Caki2 (cell line): ENCODE measurements at regions not wholly inside any gene's neighbourhood (a gene's known extent, or its start where the extent isn't known, plus 50 kb on each side); places are given as distances from the start of the nearest gene placed in this dataset.
"Not testable (repeated sequence)": the region's sequence is repeated elsewhere in the genome, so short reads cannot be mapped to it uniquely, and the experiment has no call there.

Experiments
- DNase-seq: peaks from one replicate; pipeline ENCODE4 v3.0.0-alpha.2; 2015; ENCODE audit warnings: low read depth
- in situ Hi-C: cut with HindIII; loops from 2 replicates; pipeline ENCODE4 v1.10.0; 2016; ENCODE audit warnings: low sequenced_read_pairs, low pct_unique_long_range_greater_than_20kb, mixed read lengths

DNA sequence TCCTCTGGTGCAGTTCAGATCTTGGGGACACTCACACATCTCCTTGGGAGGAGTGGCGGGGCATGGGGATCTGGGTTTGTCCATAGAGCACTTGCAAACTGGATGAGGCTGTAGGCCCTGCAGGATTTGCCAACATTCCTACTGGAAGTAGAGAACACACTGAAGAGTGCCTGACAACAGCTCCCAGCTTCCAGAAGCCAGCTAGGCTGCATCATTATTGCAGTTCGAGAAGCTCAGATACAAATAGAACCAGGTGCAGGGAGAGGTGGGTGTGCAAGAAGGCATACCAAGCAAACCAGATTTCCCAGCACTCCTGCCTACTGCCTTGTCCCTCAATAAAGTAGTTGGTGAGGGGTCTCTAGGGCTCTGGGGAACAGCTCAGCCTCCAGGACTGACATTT, 52.5 kb downstream of the RHOB start:
- no peak for DNase-seq
- in situ Hi-C loops: no loop called here

DNA sequence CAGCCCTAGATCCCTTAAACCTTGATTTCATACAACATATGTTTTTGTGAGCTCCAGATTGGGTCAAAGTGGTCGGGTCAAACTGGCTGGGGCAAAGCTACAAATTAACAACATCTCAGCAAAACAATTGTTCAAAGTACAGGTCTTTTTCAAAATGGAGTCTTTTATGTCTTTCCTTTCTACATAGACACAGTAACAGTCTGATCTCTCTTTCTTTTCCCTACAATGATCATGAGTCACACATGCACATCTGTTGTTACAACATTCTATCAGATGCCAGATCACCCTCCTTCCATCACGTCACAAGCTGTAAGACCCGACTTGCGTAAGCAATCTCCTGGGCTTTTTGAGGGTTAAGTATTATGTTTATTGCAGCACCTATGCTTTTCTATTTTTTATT, 55.1 kb downstream of the RHOB start:
- DNase-seq: peak; percentile 36
- in situ Hi-C loops: no loop called here

DNA sequence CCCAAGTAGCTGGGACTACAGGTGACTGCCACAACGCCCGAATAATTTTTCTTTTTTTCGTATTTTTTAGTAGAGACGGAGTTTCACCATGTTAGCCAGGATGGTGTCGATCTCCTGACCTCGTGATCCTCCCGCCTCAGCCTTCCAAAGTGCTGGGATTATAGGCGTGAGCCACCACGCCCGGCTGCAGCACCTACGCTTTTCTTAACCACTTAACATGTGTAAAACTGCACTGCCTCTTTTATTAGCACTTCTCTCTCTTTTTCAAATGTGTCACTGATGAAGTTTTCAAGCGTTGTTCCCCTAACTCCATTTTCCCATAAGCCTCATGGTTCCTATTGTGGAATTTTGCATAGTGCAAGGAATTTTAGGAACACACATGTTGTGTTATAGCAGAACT, 55.6 kb downstream of the RHOB start:
- in situ Hi-C loops, DNase-seq: not testable (repeated sequence)

DNA sequence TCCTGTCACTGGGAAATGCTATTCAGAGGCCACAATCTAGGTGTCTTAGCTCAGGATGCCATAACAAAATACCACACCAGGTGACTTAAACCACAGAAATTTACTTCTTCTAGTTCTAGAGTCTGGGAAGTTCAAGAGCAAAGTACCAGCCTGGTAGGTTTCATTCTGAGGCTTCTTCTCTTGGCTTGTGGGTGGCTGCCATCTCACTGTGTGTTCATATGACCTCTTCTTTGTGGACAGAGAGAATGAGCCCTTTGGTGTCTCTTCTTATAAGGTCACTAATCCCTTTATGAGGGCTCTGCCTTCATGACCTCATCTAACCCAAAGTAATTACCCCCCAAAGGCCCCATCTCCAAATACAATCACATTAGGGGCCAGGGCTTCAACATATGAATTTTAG, 57.3 kb downstream of the RHOB start:
- in situ Hi-C loops: no loop called here
- no peak for DNase-seq

DNA sequence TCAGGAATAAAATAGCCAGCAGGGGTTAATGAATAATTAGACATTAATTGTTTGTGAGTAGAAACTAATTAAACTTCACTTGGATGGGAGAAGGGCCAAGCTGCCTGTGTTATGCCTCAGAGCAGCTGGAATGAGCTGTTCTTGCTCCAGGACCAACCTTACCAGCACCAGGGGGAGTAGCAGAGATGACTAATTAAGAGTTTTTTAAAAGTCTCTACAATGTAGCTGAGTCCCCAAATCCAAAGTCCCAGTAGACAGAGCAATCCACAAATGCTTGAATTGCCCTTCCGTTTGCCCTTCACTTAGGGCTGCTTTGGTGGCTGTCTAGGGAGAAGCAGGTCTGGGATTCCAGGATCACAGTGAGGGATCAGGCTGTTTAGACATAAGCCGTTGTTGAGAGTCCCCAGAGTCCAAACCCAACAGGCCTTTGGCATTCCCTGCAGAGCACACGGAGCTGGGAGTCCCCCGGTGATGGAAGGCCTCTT, 59.4 kb downstream of the RHOB start:
- DNase-seq: peak; percentile 39
- in situ Hi-C loops: no loop called here

DNA sequence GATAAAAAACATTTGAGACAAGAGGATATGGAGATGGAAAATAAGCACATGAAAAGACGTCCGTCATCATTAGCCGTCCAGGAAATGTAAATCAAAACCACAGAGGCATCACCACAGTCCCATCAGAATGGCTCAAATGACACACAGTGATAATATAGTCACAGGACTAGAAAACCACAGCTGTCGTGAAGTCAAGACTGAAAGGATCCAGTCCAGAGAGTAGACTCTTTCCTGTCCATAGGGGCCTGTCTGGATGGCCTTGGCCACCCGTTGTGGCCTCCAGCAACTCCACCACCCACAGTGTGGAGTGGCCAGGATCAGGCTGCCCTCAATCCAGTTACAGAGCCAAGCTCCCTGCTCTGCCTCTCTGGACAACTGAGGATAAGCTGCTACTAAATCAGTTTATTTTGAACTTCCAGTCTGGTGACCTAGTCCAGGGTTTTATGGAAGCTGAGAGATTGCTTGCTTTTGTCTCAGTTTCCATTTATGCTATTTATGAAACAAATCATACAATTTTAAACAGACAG, 60.4 kb downstream of the RHOB start:
- in situ Hi-C loops: no loop called here
- peak; percentile 78 for DNase-seq

DNA sequence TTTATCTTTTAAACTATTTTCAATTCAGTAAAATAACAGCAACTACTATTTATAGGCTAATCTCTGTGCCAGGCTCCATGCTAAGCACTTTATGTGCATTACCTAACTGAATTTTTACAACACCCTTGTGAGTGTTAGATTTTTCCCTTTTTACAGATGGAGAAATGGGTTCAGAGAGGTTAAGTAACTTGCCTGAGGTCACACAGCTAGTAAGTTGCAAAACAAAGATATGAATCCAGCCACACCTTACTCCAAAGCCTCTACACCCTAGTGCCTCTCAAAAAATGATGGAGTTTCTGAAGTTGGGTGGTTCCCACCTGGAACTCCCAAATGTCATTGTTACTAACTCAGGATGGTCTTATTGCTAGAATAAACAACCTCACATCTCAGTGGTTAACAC, 60.8 kb downstream of the RHOB start:
- DNase-seq: no peak
- in situ Hi-C loops: no loop called here

DNA sequence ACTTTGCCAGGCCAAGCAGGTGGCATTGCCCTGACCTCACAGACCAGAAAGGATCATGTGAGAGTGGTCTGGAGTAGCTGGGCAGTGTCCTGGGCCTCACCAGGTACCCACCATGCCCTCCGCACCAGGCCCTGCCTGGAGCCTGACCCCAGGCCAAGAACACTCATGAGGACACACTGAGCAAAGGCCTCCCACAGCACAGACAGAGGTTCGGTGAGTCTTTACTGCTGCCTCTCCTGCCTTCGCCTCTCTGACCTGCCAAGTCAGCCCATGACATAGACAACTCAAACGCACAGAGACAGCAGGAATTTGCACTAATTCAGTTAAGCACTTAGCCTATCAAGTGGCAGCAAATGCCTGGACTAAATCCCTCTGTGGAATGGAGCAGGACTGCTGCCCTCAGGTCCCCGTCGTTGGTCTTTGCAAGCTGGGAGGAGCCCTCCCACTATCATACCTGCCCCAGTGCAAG, 62.5 kb downstream of the RHOB start:
- in situ Hi-C loops: no loop called here
- no peak for DNase-seq

DNA sequence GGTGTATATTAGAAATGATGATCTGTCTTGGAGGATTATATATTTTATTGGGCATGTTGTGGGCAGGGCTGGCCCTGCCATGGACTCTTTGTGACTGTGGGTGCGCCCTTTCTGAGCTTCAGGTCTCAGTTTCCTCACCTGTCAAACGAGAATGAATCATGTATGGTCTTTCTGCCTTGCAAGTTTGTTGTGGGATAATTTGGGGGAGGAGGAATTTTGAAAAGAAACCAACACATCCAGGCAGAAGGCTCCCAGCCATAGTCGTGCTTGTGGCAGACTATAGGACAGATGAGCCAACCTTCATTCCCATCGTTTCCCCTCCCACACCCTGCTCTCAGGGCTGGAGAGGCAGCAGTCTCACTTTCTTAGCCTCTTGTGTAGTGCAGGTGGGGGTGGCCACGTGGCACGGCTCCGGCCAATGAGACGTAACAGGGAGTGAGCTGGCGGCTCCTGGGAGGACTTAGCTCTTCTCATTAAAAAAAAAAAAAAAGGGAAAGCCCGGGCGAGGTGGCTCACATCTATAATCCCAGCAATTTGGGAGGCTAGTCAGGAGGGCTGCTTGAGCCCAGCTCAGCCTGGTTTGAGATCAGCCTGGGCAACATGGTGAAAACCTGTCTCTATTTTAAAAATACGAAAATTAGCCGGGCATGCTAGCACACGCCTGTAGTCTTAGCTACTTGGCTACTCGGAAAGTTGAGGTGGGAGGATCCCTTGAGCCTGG, 63.1 kb downstream of the RHOB start:
- DNase-seq: peak; percentile 92
- in situ Hi-C loops: no loop called here

DNA sequence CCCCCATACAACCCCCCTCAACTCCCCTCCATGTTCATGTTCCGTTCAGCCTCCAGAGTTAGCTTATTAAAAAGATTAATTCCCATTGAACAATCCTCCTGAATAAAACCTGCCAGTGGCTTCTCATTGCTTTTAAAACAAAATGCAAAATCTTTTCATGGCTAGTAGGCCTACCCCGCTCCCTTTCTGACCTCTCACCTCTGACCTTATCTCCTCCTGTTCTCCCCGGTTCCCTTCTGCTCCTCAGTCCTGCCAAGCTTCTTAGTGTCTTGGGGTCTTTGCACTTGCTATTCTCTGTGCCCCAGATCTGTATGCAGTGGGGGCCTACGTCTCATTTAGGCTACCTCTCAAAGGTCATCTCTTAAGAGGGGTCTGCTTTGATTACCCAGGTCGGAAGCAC, 64.3 kb downstream of the RHOB start:
- DNase-seq: no peak
- in situ Hi-C loops: no loop called here

DNA sequence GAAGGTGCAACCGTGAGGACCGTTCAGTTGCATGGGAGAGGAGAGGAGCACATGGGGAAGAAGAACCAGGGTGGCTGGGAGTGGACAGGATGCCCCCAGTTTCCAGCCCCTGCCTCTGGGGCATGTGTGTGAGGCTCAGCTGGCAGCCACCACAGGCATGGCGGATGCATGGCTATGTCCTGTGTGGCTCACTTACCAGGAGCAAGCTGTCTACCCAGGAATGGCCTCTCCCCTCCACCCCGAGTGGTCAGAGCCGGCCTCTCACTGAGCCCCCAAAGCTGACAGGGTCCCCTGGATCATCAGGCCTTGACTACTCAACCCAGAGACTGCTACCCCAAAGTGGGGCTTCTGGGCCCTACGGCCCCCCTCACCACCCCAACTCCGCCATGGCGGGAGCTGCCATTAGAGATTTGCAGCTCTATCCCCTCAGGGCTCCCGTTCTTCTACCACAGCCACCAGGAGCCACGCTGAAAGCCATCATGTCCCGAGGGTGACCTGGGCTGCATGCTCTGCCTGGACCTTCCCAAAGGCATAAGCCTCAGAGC, 65.3 kb downstream of the RHOB start:
- DNase-seq: no peak
- in situ Hi-C loops: no loop called here

DNA sequence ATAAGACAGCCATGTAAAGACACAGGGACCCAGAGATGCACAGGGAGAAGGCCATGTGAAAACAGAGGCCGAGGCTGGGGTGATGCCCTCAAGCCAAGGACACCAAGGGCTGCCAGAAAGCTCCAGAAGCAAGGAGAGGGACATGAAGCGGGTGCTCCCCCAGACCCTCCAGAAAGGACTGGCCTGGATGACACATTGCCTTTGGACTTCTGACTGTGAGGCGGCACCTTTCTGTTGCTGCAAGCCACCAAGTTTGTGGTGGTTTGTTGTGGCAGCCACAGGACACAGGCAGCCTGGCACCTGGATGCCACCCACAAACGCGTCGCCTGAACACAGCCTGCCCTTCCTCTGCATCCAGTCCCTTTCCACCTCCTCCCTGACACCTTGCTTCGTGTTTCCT, 67.1 kb downstream of the RHOB start:
- in situ Hi-C loops: no loop called here
- DNase-seq: no peak

DNA sequence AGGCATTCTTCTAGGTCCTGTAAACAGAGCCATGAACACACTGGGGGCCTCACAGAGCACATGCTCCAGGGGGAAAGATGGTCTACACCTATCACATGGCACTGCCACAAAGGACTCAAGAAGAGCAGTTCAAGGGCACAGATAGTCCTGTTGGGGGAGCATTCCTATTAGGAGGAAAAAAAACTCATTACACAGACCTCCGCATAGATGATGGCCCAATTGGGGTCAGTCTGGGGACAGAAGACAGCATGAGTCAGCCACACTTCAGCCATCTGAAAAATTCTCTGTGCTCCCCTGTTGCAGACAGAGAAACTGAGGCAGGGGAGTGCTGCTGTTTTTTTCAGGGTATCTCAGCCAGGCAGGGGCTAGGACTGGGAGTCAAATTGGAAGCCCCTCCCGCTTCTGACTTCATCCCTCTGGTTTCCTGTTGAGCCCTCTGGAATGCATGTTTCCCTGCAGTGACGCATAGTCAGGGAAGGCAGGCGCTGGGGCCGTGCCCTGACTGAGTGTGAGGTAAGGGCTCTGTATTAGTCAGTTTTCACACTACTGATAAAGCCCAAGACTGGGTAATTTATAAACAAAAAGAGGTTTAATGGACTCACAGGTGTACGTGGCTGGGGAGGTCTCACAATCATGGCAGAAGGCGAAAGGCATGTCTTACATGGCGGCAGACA, 67.9 kb downstream of the RHOB start:
- peak; percentile 74 for DNase-seq

DNA sequence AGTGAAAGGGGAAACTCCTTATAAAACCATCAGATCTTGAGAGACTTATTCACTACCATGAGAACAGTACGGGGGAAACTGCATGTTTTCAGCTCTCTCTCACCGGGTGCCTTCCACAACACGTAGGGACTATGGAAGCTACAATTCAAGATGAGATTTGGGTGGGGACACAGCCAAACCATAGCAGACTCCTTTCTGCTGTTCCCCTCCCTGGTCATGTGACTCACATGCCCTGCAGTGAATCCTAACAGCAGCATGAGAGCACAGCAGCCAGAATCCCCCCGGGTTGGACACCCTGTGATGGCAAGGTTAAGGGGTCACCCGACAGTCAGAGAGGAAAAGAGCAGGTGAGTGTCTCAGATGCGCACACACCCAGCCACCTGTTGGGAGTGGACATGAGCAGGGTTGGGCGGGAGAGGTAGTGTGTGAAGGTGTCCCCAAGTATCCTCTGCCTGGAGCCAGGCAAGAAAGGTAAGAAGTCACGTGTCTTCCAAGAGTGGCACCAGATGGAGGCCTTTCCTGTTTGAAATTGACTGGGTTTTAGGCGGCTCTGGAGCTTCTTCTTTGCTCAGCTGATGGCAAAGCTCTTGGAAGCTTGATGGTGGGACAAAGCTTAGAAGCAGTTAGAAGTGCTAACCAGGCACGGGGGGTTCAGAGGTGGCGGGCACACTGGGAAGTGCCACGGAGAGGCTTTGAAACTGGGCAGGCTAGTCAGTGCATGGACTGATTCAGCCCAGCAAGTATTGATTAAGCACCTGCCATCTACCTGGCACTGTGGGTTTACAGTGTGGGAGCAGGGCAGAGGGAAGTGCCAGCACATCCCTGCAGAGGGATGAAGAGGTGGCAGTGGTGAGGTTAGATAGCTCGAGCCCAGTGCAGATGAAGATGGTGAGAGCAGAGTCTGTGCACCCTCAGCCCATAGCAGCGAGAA, 68.7 kb downstream of the RHOB start:
- no peak for DNase-seq
- in situ Hi-C loops: no loop called here

More for the DNA sequence above, 67.9 kb downstream of the RHOB start:
- in situ Hi-C loops: no loop called here

DNA sequence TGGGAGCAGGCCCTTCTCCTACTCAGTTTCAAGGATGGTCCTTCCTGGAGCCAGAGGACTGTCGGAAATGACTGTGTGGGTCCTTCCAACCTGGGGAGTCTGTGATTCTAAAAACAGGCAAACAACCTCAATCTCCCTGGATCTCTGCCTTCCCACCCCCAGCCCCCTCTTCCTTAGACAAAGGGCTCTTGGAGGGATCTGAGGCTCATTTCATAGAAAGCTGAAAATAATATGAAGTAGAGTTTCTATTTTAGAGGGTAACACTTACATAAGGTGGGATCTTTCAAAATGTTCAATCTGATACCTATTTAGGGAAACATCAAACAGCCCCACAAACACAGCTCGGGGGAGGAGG, 69.4 kb downstream of the RHOB start:
- in situ Hi-C loops: no loop called here
- DNase-seq: no peak

DNA sequence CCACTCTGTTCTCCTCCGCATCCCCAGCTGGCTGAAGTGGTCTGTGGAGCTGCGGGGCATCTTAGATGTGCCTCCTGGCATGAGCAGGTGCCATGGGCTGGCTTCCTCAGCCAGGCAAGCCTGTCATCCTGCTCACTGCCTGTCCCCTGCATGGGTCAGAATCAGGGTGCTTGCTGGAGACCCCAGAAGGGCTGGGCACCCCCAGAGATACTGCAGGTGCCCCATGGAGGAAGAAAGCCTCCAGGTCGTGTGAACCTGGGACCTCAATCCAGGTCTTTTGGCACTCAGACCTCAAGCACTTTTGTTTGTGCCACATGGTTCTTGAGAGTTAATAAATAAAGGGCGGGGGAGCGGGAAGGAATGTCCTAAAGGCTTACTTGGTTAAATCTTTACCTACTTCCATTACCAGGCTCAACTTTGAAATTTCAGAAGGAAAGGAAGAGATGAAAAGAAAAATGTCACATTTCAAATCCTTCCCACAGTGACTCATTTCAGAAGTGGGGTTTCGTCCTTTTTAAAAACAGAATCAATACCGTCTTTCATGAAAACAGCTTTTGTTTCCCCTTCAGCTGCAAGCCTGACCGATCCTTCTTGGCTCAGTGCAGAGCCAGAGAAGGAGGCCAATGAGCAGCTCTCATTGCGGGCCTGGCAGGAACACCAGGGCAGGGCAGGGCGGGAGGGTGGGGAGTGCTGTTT, 69.9 kb downstream of the RHOB start:
- peak; percentile 52 for DNase-seq
- in situ Hi-C loops: no loop called here

DNA sequence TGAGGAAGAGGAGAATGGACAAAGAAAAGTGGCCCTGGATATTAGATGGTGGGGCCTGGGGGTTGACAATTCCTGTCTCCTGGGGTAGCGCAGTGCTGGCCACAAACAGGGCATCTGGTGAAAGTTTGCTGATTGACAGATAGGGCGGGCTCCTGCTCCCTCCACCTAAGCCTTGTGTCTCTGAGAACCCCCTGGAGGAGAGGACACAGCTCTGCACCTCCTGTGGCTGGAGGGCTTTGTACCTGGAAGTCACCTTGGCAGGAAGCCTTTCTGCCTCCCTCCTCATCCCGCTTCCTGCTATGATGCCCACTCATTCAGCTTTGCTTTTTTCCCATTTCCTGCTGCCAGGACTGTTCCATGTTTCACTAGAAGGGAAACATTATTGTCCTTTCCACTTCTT, 72.4 kb downstream of the RHOB start:
- in situ Hi-C loops: no loop called here
- no peak for DNase-seq

DNA sequence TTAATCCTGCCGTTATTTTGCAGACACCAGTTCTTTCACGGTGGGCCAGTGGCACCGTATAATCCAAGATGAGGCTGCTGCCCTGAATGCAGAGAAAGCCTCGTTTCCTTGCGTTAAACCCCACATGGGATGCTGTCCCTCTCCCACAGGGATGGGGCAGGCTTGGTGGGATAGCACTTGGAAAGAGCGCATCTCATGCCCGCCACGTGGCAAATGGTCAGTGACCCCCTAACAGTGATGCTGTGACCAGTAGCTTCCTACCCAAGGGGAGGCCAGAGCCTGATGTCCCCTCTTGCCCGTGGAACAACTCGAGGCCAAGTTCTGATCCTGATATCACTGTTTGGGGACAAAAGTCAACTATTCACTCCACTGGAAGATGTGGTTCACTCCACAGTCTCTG, 73.3 kb downstream of the RHOB start:
- DNase-seq: no peak
- in situ Hi-C loops: no loop called here
